WTC11 (cell line): ENCODE measurements at regions not wholly inside any gene's neighbourhood (a gene's known extent, or its start where the extent isn't known, plus 50 kb on each side); places are given as distances from the start of the nearest gene placed in this dataset.
A peak's percentile ranks its signal among the peaks of the same experiment; 100 is the strongest.

Source experiments
- ATAC-seq: fragments of 200-7000 bp; cut with Tn5 transposase; 2 replicates; pipeline ENCODE4 v1.10.0; 2021; ENCODE audit warnings: mild to moderate bottlenecking, moderate library complexity
- CTCF ChIA-PET: fragments of 300-600 bp; sonication (Branson Sonifier 250); formaldehyde crosslinking; loops from one replicate; lab custom pipeline; 2021; ENCODE audit warnings: antibody characterized with exemption; lab: Charles Lee
- POLR2A ChIA-PET: fragments of 350-600 bp; sonication (Branson Sonifier 250); formaldehyde crosslinking; loops from one replicate; lab custom pipeline; 2021; ENCODE audit warnings: antibody characterized with exemption; lab: Charles Lee
- DNase-seq: peaks from one replicate; pipeline ENCODE4 v3.0.0; 2021; ENCODE audit warnings: low spot score
- H3K27ac Mint-ChIP-seq: 2 replicates; pipeline ENCODE4 v1.8.0; 2021; ENCODE audit warnings: mixed read lengths
- H3K27me3 Mint-ChIP-seq: 2 replicates; pipeline ENCODE4 v1.8.0; 2021; ENCODE audit warnings: low read depth, mild to moderate bottlenecking, moderate library complexity, mixed read lengths
- H3K36me3 Mint-ChIP-seq: 2 replicates; pipeline ENCODE4 v1.8.0; 2021; ENCODE audit warnings: mixed read lengths
- H3K4me1 Mint-ChIP-seq: 2 replicates; pipeline ENCODE4 v1.8.0; 2022; ENCODE audit warnings: mixed read lengths
- H3K4me3 Mint-ChIP-seq: 2 replicates; pipeline ENCODE4 v1.8.0; 2021; ENCODE audit warnings: mild to moderate bottlenecking, moderate library complexity, mixed read lengths
- H3K9me3 Mint-ChIP-seq: 2 replicates; pipeline ENCODE4 v1.8.0; 2021; ENCODE audit warnings: mixed read lengths
- CREB1 ChIP-seq: sonication (generic); formaldehyde crosslinking; IDR thresholded peaks from 2 replicates; pipeline ENCODE4 v1.8.0; 2023; ENCODE audit warnings: mild to moderate bottlenecking, missing genetic modification reagents
- ELF4 ChIP-seq: sonication (generic); formaldehyde crosslinking; IDR thresholded peaks from 2 replicates; pipeline ENCODE4 v1.8.1; 2022; ENCODE audit warnings: low read depth, mild to moderate bottlenecking, moderate library complexity, missing genetic modification reagents
- EMX1 ChIP-seq: fragments of 250-450 bp; sonication (Bioruptor Pico); IDR thresholded peaks from 2 replicates; pipeline ENCODE4 v1.8.0; 2021; ENCODE audit warnings: mild to moderate bottlenecking
- ETV6 ChIP-seq: sonication (generic); formaldehyde crosslinking; IDR thresholded peaks from 2 replicates; pipeline ENCODE4 v1.8.1; 2022; ENCODE audit warnings: mild to moderate bottlenecking, missing genetic modification reagents
- GABPB1 ChIP-seq: sonication (generic); formaldehyde crosslinking; IDR thresholded peaks from 2 replicates; pipeline ENCODE4 v1.8.1; 2023; ENCODE audit warnings: mild to moderate bottlenecking, missing genetic modification reagents
- MAX ChIP-seq: sonication (generic); formaldehyde crosslinking; IDR thresholded peaks from 2 replicates; pipeline ENCODE4 v1.8.0; 2022; ENCODE audit warnings: mild to moderate bottlenecking, missing genetic modification reagents
- NR3C1 ChIP-seq: sonication (generic); formaldehyde crosslinking; conservative IDR thresholded peaks from 2 replicates; pipeline ENCODE4 v1.8.1; 2023; ENCODE audit warnings: low read depth, mild to moderate bottlenecking, missing genetic modification reagents
- SMAD3 ChIP-seq: sonication (generic); formaldehyde crosslinking; IDR thresholded peaks from 2 replicates; pipeline ENCODE4 v1.8.0; 2022; ENCODE audit warnings: missing genetic modification reagents, mild to moderate bottlenecking, borderline replicate concordance
- TCF7 ChIP-seq: sonication (generic); formaldehyde crosslinking; IDR thresholded peaks from 2 replicates; pipeline ENCODE4 v1.8.0; 2022; ENCODE audit warnings: mild to moderate bottlenecking, low read depth, missing genetic modification reagents, moderate library complexity
- TEAD1 ChIP-seq: sonication (generic); formaldehyde crosslinking; IDR thresholded peaks from 2 replicates; pipeline ENCODE4 v1.8.0; 2022; ENCODE audit warnings: mild to moderate bottlenecking, missing genetic modification reagents
- ZNF219 ChIP-seq: sonication (generic); formaldehyde crosslinking; IDR thresholded peaks from 2 replicates; pipeline ENCODE4 v1.8.0; 2023; ENCODE audit warnings: missing genetic modification reagents, mild to moderate bottlenecking, borderline replicate concordance
- ZNF263 ChIP-seq: sonication (generic); formaldehyde crosslinking; IDR thresholded peaks from 2 replicates; pipeline ENCODE4 v1.8.1; 2022; ENCODE audit warnings: low read depth, mild to moderate bottlenecking, moderate library complexity, missing genetic modification reagents
- ZNF512 ChIP-seq: sonication (generic); formaldehyde crosslinking; IDR thresholded peaks from 2 replicates; pipeline ENCODE4 v1.8.1; 2022; ENCODE audit warnings: missing genetic modification reagents, borderline replicate concordance
- TF ChIP-seq, protein P1 (sequence below): fragments of 250-450 bp; sonication (Bioruptor Pico); conservative IDR thresholded peaks from 2 replicates; pipeline ENCODE4 v1.9.0; 2021; ENCODE audit warnings: mild to moderate bottlenecking
- TF ChIP-seq, protein P2 (sequence below): sonication (generic); formaldehyde crosslinking; IDR thresholded peaks from 2 replicates; pipeline ENCODE4 v1.8.0; 2023; ENCODE audit warnings: missing genetic modification reagents, mild to moderate bottlenecking, borderline replicate concordance
- TF ChIP-seq, protein P3 (sequence below): sonication (generic); formaldehyde crosslinking; IDR thresholded peaks from 2 replicates; pipeline ENCODE4 v1.8.0; 2022; ENCODE audit warnings: mild to moderate bottlenecking, missing genetic modification reagents
- TF ChIP-seq, protein P4 (sequence below): sonication (generic); formaldehyde crosslinking; IDR thresholded peaks from 2 replicates; pipeline ENCODE4 v1.8.1; 2023; ENCODE audit warnings: mild to moderate bottlenecking, missing genetic modification reagents, moderate library complexity
- TF ChIP-seq, protein P5 (sequence below): sonication (generic); formaldehyde crosslinking; IDR thresholded peaks from 2 replicates; pipeline ENCODE4 v1.8.1; 2023; ENCODE audit warnings: mild to moderate bottlenecking, missing genetic modification reagents, moderate library complexity

- TF ChIP-seq, protein P1, sequence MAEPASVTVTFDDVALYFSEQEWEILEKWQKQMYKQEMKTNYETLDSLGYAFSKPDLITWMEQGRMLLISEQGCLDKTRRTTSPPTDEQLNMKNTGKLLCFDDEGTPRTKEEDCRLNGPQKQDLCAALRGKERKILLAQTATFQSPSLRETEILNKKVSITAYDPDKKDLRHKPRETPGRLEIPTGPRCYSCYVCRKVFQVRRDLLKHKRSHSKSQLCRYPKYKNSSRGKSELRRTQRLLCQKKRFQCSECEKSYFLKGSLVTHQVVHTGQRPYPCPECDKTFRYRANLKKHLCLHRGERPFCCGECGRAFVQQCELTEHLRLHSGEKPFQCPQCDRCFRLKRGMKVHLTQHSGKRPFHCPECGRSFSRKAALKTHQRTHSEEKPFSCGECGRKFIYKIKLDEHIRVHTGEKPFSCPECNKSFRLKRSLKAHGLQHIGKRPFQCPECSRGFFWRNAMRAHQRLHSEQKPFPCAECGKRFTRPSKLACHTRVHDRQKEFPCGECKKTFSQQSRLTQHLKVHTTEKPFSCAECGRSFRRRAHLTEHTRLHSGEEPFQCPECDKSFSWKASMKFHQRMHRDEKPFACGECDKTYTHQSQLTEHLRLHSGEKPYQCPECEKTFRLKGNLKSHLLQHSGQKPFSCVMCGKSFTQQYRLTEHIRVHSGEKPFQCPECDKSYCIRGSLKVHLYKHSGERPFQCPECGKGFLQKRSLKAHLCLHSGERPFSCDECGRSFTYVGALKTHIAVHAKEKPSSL (CRISPR knock-in tag), result no peak
- TF ChIP-seq, protein P2, sequence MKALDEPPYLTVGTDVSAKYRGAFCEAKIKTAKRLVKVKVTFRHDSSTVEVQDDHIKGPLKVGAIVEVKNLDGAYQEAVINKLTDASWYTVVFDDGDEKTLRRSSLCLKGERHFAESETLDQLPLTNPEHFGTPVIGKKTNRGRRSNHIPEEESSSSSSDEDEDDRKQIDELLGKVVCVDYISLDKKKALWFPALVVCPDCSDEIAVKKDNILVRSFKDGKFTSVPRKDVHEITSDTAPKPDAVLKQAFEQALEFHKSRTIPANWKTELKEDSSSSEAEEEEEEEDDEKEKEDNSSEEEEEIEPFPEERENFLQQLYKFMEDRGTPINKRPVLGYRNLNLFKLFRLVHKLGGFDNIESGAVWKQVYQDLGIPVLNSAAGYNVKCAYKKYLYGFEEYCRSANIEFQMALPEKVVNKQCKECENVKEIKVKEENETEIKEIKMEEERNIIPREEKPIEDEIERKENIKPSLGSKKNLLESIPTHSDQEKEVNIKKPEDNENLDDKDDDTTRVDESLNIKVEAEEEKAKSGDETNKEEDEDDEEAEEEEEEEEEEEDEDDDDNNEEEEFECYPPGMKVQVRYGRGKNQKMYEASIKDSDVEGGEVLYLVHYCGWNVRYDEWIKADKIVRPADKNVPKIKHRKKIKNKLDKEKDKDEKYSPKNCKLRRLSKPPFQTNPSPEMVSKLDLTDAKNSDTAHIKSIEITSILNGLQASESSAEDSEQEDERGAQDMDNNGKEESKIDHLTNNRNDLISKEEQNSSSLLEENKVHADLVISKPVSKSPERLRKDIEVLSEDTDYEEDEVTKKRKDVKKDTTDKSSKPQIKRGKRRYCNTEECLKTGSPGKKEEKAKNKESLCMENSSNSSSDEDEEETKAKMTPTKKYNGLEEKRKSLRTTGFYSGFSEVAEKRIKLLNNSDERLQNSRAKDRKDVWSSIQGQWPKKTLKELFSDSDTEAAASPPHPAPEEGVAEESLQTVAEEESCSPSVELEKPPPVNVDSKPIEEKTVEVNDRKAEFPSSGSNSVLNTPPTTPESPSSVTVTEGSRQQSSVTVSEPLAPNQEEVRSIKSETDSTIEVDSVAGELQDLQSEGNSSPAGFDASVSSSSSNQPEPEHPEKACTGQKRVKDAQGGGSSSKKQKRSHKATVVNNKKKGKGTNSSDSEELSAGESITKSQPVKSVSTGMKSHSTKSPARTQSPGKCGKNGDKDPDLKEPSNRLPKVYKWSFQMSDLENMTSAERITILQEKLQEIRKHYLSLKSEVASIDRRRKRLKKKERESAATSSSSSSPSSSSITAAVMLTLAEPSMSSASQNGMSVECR (CRISPR knock-in tag), result no peak
- TF ChIP-seq TCF7 (CRISPR knock-in tag), result no peak
- TF ChIP-seq ZNF263 (CRISPR knock-in tag), result no peak
- no peak for TF ChIP-seq NR3C1 (CRISPR knock-in tag)
- no peak for TF ChIP-seq MAX (CRISPR knock-in tag)
- TF ChIP-seq, protein P3, sequence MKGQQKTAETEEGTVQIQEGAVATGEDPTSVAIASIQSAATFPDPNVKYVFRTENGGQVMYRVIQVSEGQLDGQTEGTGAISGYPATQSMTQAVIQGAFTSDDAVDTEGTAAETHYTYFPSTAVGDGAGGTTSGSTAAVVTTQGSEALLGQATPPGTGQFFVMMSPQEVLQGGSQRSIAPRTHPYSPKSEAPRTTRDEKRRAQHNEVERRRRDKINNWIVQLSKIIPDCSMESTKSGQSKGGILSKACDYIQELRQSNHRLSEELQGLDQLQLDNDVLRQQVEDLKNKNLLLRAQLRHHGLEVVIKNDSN (CRISPR knock-in tag), result no peak
- no peak for TF ChIP-seq TEAD1 (CRISPR knock-in tag)
- no peak for TF ChIP-seq SMAD3
Measured at GRCh38 chr20:51315390-51315789, 227.1 kb downstream of the NFATC2 start (continued).

GRCh38 chr20:51313358-51313827 is 229.1 kb downstream of the NFATC2 start:
- H3K4me3 Mint-ChIP-seq, result no peak overlapping the region
- ATAC-seq, result no peak
- ChIA-PET CTCF (interaction anchor here (0.5 to 2.5 kb wide), 12 partner anchors 10 to 495 kb away, joined by 3 to 18 read pairs (median 6); no protein-coding TSS in a partner anchor), POLR2A (interaction anchor here (0.9 kb wide), 1 partner anchor 322 kb away, joined by 3 read pairs; no protein-coding TSS in a partner anchor)
- H3K27me3 Mint-ChIP-seq, result peaks cover 63% of the 10 kb centered on the region
- H3K27ac Mint-ChIP-seq, result no peak overlapping the region
- H3K4me1 Mint-ChIP-seq, result peaks cover 49% of the 10 kb centered on the region
- peaks cover 22% of the 10 kb centered on the region for H3K36me3 Mint-ChIP-seq
- DNase-seq, result no peak
- peaks cover 31% of the 10 kb centered on the region for H3K9me3 Mint-ChIP-seq
- TF ChIP-seq ELF4 (CRISPR knock-in tag) (no peak), EMX1 (CRISPR knock-in tag) (no peak), GABPB1 (no peak), ZNF219 (CRISPR knock-in tag) (no peak)
- TF ChIP-seq, protein P4, sequence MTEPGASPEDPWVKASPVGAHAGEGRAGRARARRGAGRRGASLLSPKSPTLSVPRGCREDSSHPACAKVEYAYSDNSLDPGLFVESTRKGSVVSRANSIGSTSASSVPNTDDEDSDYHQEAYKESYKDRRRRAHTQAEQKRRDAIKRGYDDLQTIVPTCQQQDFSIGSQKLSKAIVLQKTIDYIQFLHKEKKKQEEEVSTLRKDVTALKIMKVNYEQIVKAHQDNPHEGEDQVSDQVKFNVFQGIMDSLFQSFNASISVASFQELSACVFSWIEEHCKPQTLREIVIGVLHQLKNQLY (CRISPR knock-in tag), result no peak

GRCh38 chr20:51312480-51312783 is 230.1 kb downstream of the NFATC2 start:
- Mint-ChIP-seq H3K9me3 (peaks cover 31% of the 10 kb centered on the region), H3K27me3 (peaks cover 66% of the 10 kb centered on the region), H3K36me3 (peaks cover 22% of the 10 kb centered on the region), H3K27ac (peak overlapping the region; percentile 80), H3K4me3 (peak overlapping the region; percentile 48), H3K4me1 (peaks cover 48% of the 10 kb centered on the region)
- peak; percentile 40 for ATAC-seq
- POLR2A ChIA-PET, result no interaction called here
- CTCF ChIA-PET, result interaction anchor here (0.9 to 2.5 kb wide), 7 partner anchors 10 to 325 kb away, joined by 3 to 18 read pairs (median 10); no protein-coding TSS in a partner anchor
- no peak for DNase-seq
- TF ChIP-seq CREB1 (CRISPR knock-in tag), result no peak
- no peak for TF ChIP-seq ZNF512 (CRISPR knock-in tag)
- no peak for TF ChIP-seq ETV6 (CRISPR knock-in tag)
- TF ChIP-seq, protein P5, sequence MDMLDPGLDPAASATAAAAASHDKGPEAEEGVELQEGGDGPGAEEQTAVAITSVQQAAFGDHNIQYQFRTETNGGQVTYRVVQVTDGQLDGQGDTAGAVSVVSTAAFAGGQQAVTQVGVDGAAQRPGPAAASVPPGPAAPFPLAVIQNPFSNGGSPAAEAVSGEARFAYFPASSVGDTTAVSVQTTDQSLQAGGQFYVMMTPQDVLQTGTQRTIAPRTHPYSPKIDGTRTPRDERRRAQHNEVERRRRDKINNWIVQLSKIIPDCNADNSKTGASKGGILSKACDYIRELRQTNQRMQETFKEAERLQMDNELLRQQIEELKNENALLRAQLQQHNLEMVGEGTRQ (CRISPR knock-in tag), result 0 out of 2 replicates have a peak, but pooled peaks have one; percentile 19
- no peak for TF ChIP-seq MAX (CRISPR knock-in tag)
